GM19395 (cell line): ENCODE measurements at regions not wholly inside any gene's neighbourhood (a gene's known extent, or its start where the extent isn't known, plus 50 kb on each side); places are given as distances from the start of the nearest gene placed in this dataset.
"Not testable (repeated sequence)": the region's sequence is repeated elsewhere in the genome, so short reads cannot be mapped to it uniquely, and the experiment has no call there.

Source experiments
- ATAC-seq: cut with Tn5 transposase; IDR thresholded peaks from one replicate; pipeline ENCODE4 v1.9.1; 2021; ENCODE audit warnings: mild to moderate bottlenecking, moderate library complexity; ENCODE audit not compliant: unreplicated experiment

- ATAC-seq, result no peak
These were observed 191.3 kb upstream of the KCNJ3 start for GRCh38 chr2:154507186-154507585.

- no peak for ATAC-seq
These were observed 179.6 kb upstream of the KCNJ3 start for GRCh38 chr2:154518872-154519271.

- not testable (repeated sequence) for ATAC-seq
These were observed 177.5 kb upstream of the KCNJ3 start for GRCh38 chr2:154520951-154521350.

- no peak for ATAC-seq
These were observed 172.3 kb upstream of the KCNJ3 start for GRCh38 chr2:154526234-154526633.

- no peak for ATAC-seq
These were observed 170.5 kb upstream of the KCNJ3 start for GRCh38 chr2:154527962-154528361.

GRCh38 chr2:154532004-154532403 lies 166.5 kb upstream of the KCNJ3 start:
- ATAC-seq, result no peak

- ATAC-seq, result no peak
These were observed 165.7 kb upstream of the KCNJ3 start for GRCh38 chr2:154532763-154533162.

GRCh38 chr2:154533300-154533940 lies 165.1 kb upstream of the KCNJ3 start:
- ATAC-seq, result no peak

- no peak for ATAC-seq
These were observed 161.5 kb upstream of the KCNJ3 start for GRCh38 chr2:154537024-154537423.

GRCh38 chr2:154537843-154538450 lies 160.5 kb upstream of the KCNJ3 start:
- ATAC-seq, result no peak

- ATAC-seq, result no peak
These were observed 152.2 kb upstream of the KCNJ3 start for GRCh38 chr2:154546341-154546740.

GRCh38 chr2:154549869-154550268 lies 148.6 kb upstream of the KCNJ3 start:
- no peak for ATAC-seq

- no peak for ATAC-seq
These were observed 146.8 kb upstream of the KCNJ3 start for GRCh38 chr2:154551649-154552048.

GRCh38 chr2:154554046-154554445 lies 144.4 kb upstream of the KCNJ3 start:
- no peak for ATAC-seq

- ATAC-seq, result no peak
These were observed 142.8 kb upstream of the KCNJ3 start for GRCh38 chr2:154555710-154556109.

GRCh38 chr2:154556146-154556545 lies 142.3 kb upstream of the KCNJ3 start:
- no peak for ATAC-seq

GRCh38 chr2:154556607-154557006 lies 141.9 kb upstream of the KCNJ3 start:
- no peak for ATAC-seq

GRCh38 chr2:154557906-154558305 lies 140.6 kb upstream of the KCNJ3 start:
- no peak for ATAC-seq

- no peak for ATAC-seq
These were observed 133.1 kb upstream of the KCNJ3 start for GRCh38 chr2:154565433-154565832.

- no peak for ATAC-seq
These were observed 130.1 kb upstream of the KCNJ3 start for GRCh38 chr2:154568413-154568812.

GRCh38 chr2:154570501-154570900 lies 128.0 kb upstream of the KCNJ3 start:
- no peak for ATAC-seq

GRCh38 chr2:154576699-154577098 lies 121.8 kb upstream of the KCNJ3 start:
- ATAC-seq, result not testable (repeated sequence)

- ATAC-seq, result no peak
These were observed 121.1 kb upstream of the KCNJ3 start for GRCh38 chr2:154577390-154577789.
